Astrocyte (in vitro differentiated cells and primary cell): ENCODE measurements at regions not wholly inside any gene's neighbourhood (a gene's known extent, or its start where the extent isn't known, plus 50 kb on each side); places are given as distances from the start of the nearest gene placed in this dataset.

Source experiments
- DNase-seq: peaks from one replicate; pipeline ENCODE4 v3.0.0-alpha.2; 2010; ENCODE audit warnings: low read depth
- FAIRE-seq: peaks from 2 replicates; lab custom pipeline; 2011; peaks lifted over from hg19 to GRCh38; lab: Jason Lieb, UNC
- H2AFZ ChIP-seq: 2 replicates; pipeline ENCODE4 v1.6.0; 2012; ENCODE audit warnings: low read depth, low read length, inconsistent platforms
- H3K27ac ChIP-seq: 2 replicates; pipeline ENCODE4 v1.5.1; 2011; ENCODE audit warnings: low read depth, low read length, inconsistent platforms
- H3K27me3 ChIP-seq: 2 replicates; pipeline ENCODE4 v1.6.0; 2011; ENCODE audit warnings: low read length, inconsistent platforms; ENCODE audit not compliant: insufficient read depth
- H3K36me3 ChIP-seq: 2 replicates; pipeline ENCODE4 v1.5.1; 2011; ENCODE audit warnings: low read length, inconsistent platforms; ENCODE audit not compliant: insufficient read depth
- H3K4me1 ChIP-seq: 2 replicates; pipeline ENCODE4 v1.5.1; 2011; ENCODE audit warnings: low read length, inconsistent platforms; ENCODE audit not compliant: insufficient read depth
- H3K4me2 ChIP-seq: 2 replicates; pipeline ENCODE4 v1.6.0; 2012; ENCODE audit warnings: low read length, inconsistent platforms
- H3K4me3 ChIP-seq: 2 replicates; pipeline ENCODE4 v1.5.1; 2011; ENCODE audit warnings: low read depth, mild to moderate bottlenecking, low read length, inconsistent platforms; ENCODE audit not compliant: insufficient read depth
- H3K79me2 ChIP-seq: 2 replicates; pipeline ENCODE4 v1.6.0; 2012; ENCODE audit warnings: mild to moderate bottlenecking, low read length, inconsistent platforms; ENCODE audit not compliant: insufficient read depth
- H3K9ac ChIP-seq: 2 replicates; pipeline ENCODE4 v1.6.0; 2012; ENCODE audit warnings: mild to moderate bottlenecking, low read length, inconsistent platforms
- H3K9me3 ChIP-seq: 2 replicates; pipeline ENCODE4 v1.5.1; 2012; ENCODE audit warnings: low read depth, mild to moderate bottlenecking, low read length, inconsistent platforms; ENCODE audit not compliant: insufficient read depth
- H4K20me1 ChIP-seq: 2 replicates; pipeline ENCODE4 v1.6.0; 2012; ENCODE audit warnings: low read length, inconsistent platforms; ENCODE audit not compliant: insufficient read depth
- H3K27ac Mint-ChIP-seq: one replicate; pipeline ENCODE4 v1.8.0; 2021; ENCODE audit warnings: mild to moderate bottlenecking, mixed read lengths; ENCODE audit not compliant: unreplicated experiment
- H3K27me3 Mint-ChIP-seq: one replicate; pipeline ENCODE4 v1.8.0; 2021; ENCODE audit warnings: low read depth, mixed read lengths; ENCODE audit not compliant: unreplicated experiment
- H3K36me3 Mint-ChIP-seq: one replicate; pipeline ENCODE4 v1.8.0; 2021; ENCODE audit warnings: low read depth, mixed read lengths; ENCODE audit not compliant: unreplicated experiment
- H3K4me1 Mint-ChIP-seq: one replicate; pipeline ENCODE4 v1.8.0; 2021; ENCODE audit warnings: low read depth, mixed read lengths; ENCODE audit not compliant: unreplicated experiment
- H3K4me3 Mint-ChIP-seq: one replicate; pipeline ENCODE4 v1.8.0; 2021; ENCODE audit warnings: mild to moderate bottlenecking, moderate library complexity, mixed read lengths; ENCODE audit not compliant: unreplicated experiment
- H3K9me3 Mint-ChIP-seq: one replicate; pipeline ENCODE4 v1.8.0; 2021; ENCODE audit warnings: mild to moderate bottlenecking, mixed read lengths; ENCODE audit not compliant: unreplicated experiment
- CTCF ChIP-seq: IDR thresholded peaks from 2 replicates; pipeline ENCODE4 v1.5.1; 2011; ENCODE audit warnings: low read depth, mild to moderate bottlenecking, inconsistent platforms, low read length, moderate library complexity; ENCODE audit not compliant: insufficient read depth
- EZH2 ChIP-seq: IDR thresholded peaks from 2 replicates; pipeline ENCODE4 v1.6.1; 2012; ENCODE audit warnings: mild to moderate bottlenecking, low read length, inconsistent platforms; ENCODE audit not compliant: insufficient read depth

DNA sequence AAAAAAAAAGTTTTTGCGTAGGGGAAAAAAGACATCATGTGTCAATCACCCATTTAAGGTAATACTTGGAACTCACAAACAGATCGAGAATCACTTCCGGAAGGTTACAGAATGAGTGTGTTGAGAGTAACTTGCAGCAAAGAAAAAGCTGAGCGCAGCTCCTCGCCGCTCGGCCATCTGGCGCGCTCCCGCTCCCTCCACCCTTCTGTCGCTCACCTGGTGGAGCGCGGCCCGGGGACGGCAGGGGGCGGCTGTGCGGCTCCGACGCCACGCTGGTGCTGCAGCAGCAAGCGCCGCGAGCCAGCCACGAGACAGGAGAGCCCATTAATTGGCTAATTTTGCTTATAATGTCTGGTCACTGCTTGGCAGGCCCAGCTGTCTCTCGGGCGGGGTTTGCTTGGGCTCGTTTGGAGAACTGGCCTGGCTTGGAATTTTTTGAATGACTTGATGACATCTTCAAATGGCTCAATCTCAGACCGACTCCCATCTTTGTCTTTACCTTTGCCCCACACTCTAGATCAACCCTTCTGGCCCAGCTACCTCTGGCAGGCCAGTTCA is 601.8 kb downstream of the CCDC171 start:
- no peaks in the 10 kb centered on the region for H3K79me2 ChIP-seq
- H3K4me3 Mint-ChIP-seq: no peak overlapping the region
- no peaks in the 10 kb centered on the region for H4K20me1 ChIP-seq
- FAIRE-seq (no peak), DNase-seq (no peak)
- peak overlapping the region; percentile 37 for H3K4me3 ChIP-seq
- no peaks in the 10 kb centered on the region for H3K36me3 Mint-ChIP-seq
- H3K9me3 ChIP-seq: no peaks in the 10 kb centered on the region
- H3K9ac ChIP-seq: no peak overlapping the region
- H3K27me3 Mint-ChIP-seq: no peaks in the 10 kb centered on the region
- peaks cover 8% of the 10 kb centered on the region for H3K4me1 Mint-ChIP-seq
- TF ChIP-seq CTCF: peak; percentile 17
- no peak for TF ChIP-seq EZH2
- H3K27ac ChIP-seq: no peak overlapping the region
- H3K4me2 ChIP-seq: peak overlapping the region; percentile 83
- no peaks in the 10 kb centered on the region for H3K27me3 ChIP-seq
- H3K4me1 ChIP-seq: peaks cover 6% of the 10 kb centered on the region
- no peak overlapping the region for H3K27ac Mint-ChIP-seq
- peak overlapping the region; percentile 65 for H2AFZ ChIP-seq
- no peaks in the 10 kb centered on the region for H3K9me3 Mint-ChIP-seq
- H3K36me3 ChIP-seq: no peaks in the 10 kb centered on the region

DNA sequence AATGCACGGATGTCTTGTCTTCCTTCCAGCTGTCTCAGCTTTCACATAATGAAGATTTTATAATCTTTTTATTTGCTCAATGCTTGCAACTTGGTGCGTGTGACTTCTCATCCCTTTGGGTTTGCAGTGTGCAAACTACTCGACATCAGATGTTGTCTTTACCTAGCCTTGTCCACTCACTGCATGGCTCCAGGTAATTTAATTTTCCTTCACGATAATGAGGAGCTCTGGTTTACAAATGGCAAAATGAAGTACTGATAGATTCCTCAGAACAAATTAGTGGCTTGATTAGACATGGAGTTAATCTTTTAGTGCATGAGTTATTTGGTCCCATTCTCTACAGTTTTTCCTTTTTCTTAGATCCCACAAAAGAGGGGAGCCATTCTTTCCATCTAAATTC is 603.0 kb downstream of the CCDC171 start:
- H3K9me3 Mint-ChIP-seq: no peaks in the 10 kb centered on the region
- peaks cover 6% of the 10 kb centered on the region for H3K4me1 ChIP-seq
- no peaks in the 10 kb centered on the region for H3K36me3 ChIP-seq
- no peak overlapping the region for H3K27ac Mint-ChIP-seq
- no peak overlapping the region for H3K27ac ChIP-seq
- no peak overlapping the region for H3K4me3 Mint-ChIP-seq
- TF ChIP-seq CTCF (no peak), EZH2 (no peak)
- DNase-seq (no peak), FAIRE-seq (no peak)
- H3K36me3 Mint-ChIP-seq: no peaks in the 10 kb centered on the region
- no peak overlapping the region for H3K4me3 ChIP-seq
- H4K20me1 ChIP-seq: no peaks in the 10 kb centered on the region
- H3K27me3 Mint-ChIP-seq: no peaks in the 10 kb centered on the region
- no peaks in the 10 kb centered on the region for H3K27me3 ChIP-seq
- no peak overlapping the region for H2AFZ ChIP-seq
- H3K4me1 Mint-ChIP-seq: peaks cover 4% of the 10 kb centered on the region
- H3K79me2 ChIP-seq: no peaks in the 10 kb centered on the region
- H3K9me3 ChIP-seq: no peaks in the 10 kb centered on the region
- no peak overlapping the region for H3K9ac ChIP-seq
- no peak overlapping the region for H3K4me2 ChIP-seq

GRCh38 chr9:16157216-16157615 is 604.4 kb downstream of the CCDC171 start:
- Histone ChIP-seq H3K4me3 (no peak overlapping the region), H2AFZ (no peak overlapping the region), H3K27ac (no peak overlapping the region), H3K27me3 (no peaks in the 10 kb centered on the region), H3K9me3 (no peaks in the 10 kb centered on the region), H3K79me2 (no peaks in the 10 kb centered on the region), H3K4me2 (no peak overlapping the region), H4K20me1 (no peaks in the 10 kb centered on the region), H3K4me1 (peaks cover 6% of the 10 kb centered on the region), H3K9ac (no peak overlapping the region), H3K36me3 (no peaks in the 10 kb centered on the region)
- DNase-seq: no peak
- no peak for TF ChIP-seq EZH2
- TF ChIP-seq CTCF: no peak
- H3K27ac Mint-ChIP-seq: no peak overlapping the region
- no peaks in the 10 kb centered on the region for H3K27me3 Mint-ChIP-seq
- H3K4me1 Mint-ChIP-seq: peaks cover 3% of the 10 kb centered on the region
- H3K36me3 Mint-ChIP-seq: no peaks in the 10 kb centered on the region
- H3K4me3 Mint-ChIP-seq: no peak overlapping the region
- FAIRE-seq: no peak
- H3K9me3 Mint-ChIP-seq: no peaks in the 10 kb centered on the region
